OCI-LY7 (cell line): ENCODE measurements at regions not wholly inside any gene's neighbourhood (a gene's known extent, or its start where the extent isn't known, plus 50 kb on each side); places are given as distances from the start of the nearest gene placed in this dataset.

ENCODE experiments used
- BruUV-seq: library from RNA; stranded (reverse); fragments of 400-500 nt; replicated peaks from 2 replicates; lab custom pipeline; 2021; lab: Mats Ljungman, UMichigan
- CTCF ChIA-PET: fragments of 300-600 bp; sonication (Branson Sonifier 250); formaldehyde crosslinking; loops from one replicate; lab custom pipeline; 2022; ENCODE audit warnings: antibody characterized with exemption; ENCODE audit not compliant: unreplicated experiment; lab: Charles Lee
- POLR2A ChIA-PET: fragments of 300-600 bp; sonication (Branson Sonifier 250); formaldehyde crosslinking; loops from one replicate; lab custom pipeline; 2022; ENCODE audit warnings: antibody characterized with exemption; lab: Charles Lee
- DNase-seq: peaks from one replicate; pipeline ENCODE4 v3.0.0-alpha.2; 2015; ENCODE audit warnings: low spot score
- H2AFZ ChIP-seq: fragments of 200-600 bp; sonication (generic), shearing (Covaris generic); 2 replicates; pipeline ENCODE4 v1.6.1; 2014; ENCODE audit warnings: mild to moderate bottlenecking, antibody characterized with exemption, low read length, moderate library complexity
- H3K27ac ChIP-seq: fragments of 200-600 bp; sonication (generic); 2 replicates; pipeline ENCODE4 v1.5.1; 2014; ENCODE audit warnings: mixed run types, low read depth, mild to moderate bottlenecking, moderate library complexity, low read length, inconsistent platforms; ENCODE audit not compliant: poor library complexity, severe bottlenecking
- H3K36me3 ChIP-seq: fragments of 200-600 bp; sonication (generic); 2 replicates; pipeline ENCODE4 v1.6.1; 2014; ENCODE audit warnings: mild to moderate bottlenecking, antibody characterized with exemption, low read length, moderate library complexity, mixed read lengths; ENCODE audit not compliant: insufficient read depth
- H3K4me1 ChIP-seq: fragments of 200-600 bp; sonication (generic); 2 replicates; pipeline ENCODE4 v1.5.1; 2014; ENCODE audit warnings: mild to moderate bottlenecking, low read length; ENCODE audit not compliant: insufficient read depth, poor library complexity, severe bottlenecking
- H3K4me2 ChIP-seq: fragments of 200-600 bp; sonication (generic); 2 replicates; pipeline ENCODE4 v1.6.1; 2014; ENCODE audit warnings: mild to moderate bottlenecking, low read length
- H3K4me3 ChIP-seq: fragments of 200-600 bp; sonication (generic); 2 replicates; pipeline ENCODE4 v1.5.1; 2014; ENCODE audit warnings: mild to moderate bottlenecking, low read depth, low read length; ENCODE audit not compliant: poor library complexity, severe bottlenecking
- H3K79me2 ChIP-seq: fragments of 200-600 bp; sonication (generic); 2 replicates; pipeline ENCODE4 v1.6.1; 2016; ENCODE audit warnings: low read depth, mild to moderate bottlenecking, low read length, moderate library complexity, mixed read lengths; ENCODE audit not compliant: insufficient read depth
- H3K9me2 ChIP-seq: fragments of 200-600 bp; sonication (generic); 2 replicates; pipeline ENCODE4 v1.6.1; 2016; ENCODE audit warnings: mild to moderate bottlenecking, low read length, mixed read lengths; ENCODE audit not compliant: insufficient read depth
- H3K9me3 ChIP-seq: fragments of 200-600 bp; sonication (generic); 2 replicates; pipeline ENCODE4 v1.6.1; 2014; ENCODE audit warnings: mild to moderate bottlenecking, mixed run types, low read length, mixed read lengths
- H4K20me1 ChIP-seq: fragments of 200-600 bp; sonication (generic); 2 replicates; pipeline ENCODE4 v1.6.1; 2014; ENCODE audit warnings: mild to moderate bottlenecking, antibody characterized with exemption, low read length, moderate library complexity, mixed read lengths; ENCODE audit not compliant: insufficient read depth
- EZH2phosphoT487 ChIP-seq: fragments of 200-600 bp; sonication (generic); IDR thresholded peaks from 2 replicates; pipeline ENCODE4 v1.6.1; 2018; ENCODE audit warnings: low read depth, borderline replicate concordance, mild to moderate bottlenecking, mixed run types, antibody characterized with exemption, low read length, moderate library complexity, mixed read lengths
- intact Hi-C: fragments of 100-400 bp; cut with micrococcal nuclease; formaldehyde crosslinking; loops from one replicate; pipeline ENCODE4 v1.10.0; 2022; ENCODE audit not compliant: unreplicated experiment
- TF ChIP-seq, protein P1 (sequence below): fragments of 200-600 bp; sonication (generic); conservative IDR thresholded peaks from 2 replicates; pipeline ENCODE4 v1.5.1; 2014; ENCODE audit warnings: mild to moderate bottlenecking, antibody characterized with exemption, low read length, moderate library complexity, mixed read lengths

DNA sequence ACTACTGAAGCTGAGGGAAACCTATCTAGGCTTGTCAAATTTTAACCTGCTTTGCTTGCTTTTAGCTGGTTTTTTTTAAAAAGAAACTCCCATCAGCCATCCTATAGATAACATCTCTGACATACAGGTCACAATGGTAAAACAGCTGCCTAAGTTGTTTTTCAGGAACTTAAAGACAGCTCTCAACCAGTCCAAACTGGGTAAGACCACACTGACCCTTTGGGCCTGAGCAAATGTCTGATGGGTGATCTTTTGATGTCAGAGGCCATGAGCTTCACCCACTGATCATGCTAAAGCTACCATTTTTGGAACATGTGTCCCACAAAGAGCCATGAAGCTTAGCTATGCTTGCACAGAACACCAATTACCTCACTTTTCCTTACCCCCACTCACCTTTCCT is 50.0 kb upstream of the TANC1 start:
- DNase-seq: no peak
- no peaks in the 10 kb centered on the region for H4K20me1 ChIP-seq
- H3K9me3 ChIP-seq: no peaks in the 10 kb centered on the region
- H3K27ac ChIP-seq: no peak overlapping the region
- ChIA-PET CTCF (no interaction called here), POLR2A (no interaction called here)
- no peak overlapping the region for H3K4me2 ChIP-seq
- no peaks in the 10 kb centered on the region for H3K36me3 ChIP-seq
- H3K4me1 ChIP-seq: no peaks in the 10 kb centered on the region
- H3K9me2 ChIP-seq: no peaks in the 10 kb centered on the region
- BruUV-seq: no TSS peak
- H2AFZ ChIP-seq: no peak overlapping the region
- H3K4me3 ChIP-seq: no peak overlapping the region
- intact Hi-C loops: no loop called here
- TF ChIP-seq, protein P1, sequence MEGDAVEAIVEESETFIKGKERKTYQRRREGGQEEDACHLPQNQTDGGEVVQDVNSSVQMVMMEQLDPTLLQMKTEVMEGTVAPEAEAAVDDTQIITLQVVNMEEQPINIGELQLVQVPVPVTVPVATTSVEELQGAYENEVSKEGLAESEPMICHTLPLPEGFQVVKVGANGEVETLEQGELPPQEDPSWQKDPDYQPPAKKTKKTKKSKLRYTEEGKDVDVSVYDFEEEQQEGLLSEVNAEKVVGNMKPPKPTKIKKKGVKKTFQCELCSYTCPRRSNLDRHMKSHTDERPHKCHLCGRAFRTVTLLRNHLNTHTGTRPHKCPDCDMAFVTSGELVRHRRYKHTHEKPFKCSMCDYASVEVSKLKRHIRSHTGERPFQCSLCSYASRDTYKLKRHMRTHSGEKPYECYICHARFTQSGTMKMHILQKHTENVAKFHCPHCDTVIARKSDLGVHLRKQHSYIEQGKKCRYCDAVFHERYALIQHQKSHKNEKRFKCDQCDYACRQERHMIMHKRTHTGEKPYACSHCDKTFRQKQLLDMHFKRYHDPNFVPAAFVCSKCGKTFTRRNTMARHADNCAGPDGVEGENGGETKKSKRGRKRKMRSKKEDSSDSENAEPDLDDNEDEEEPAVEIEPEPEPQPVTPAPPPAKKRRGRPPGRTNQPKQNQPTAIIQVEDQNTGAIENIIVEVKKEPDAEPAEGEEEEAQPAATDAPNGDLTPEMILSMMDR: no peak
- TF ChIP-seq EZH2phosphoT487: no peak
- no peaks in the 10 kb centered on the region for H3K79me2 ChIP-seq
